OCI-LY3 (cell line): ENCODE measurements at regions not wholly inside any gene's neighbourhood (a gene's known extent, or its start where the extent isn't known, plus 50 kb on each side); places are given as distances from the start of the nearest gene placed in this dataset.

Experiments used
- H2AFZ ChIP-seq: fragments of 200-600, 300-600 bp; shearing (Covaris generic); 2 replicates; pipeline ENCODE4 v1.6.0; 2014; ENCODE audit warnings: antibody characterized with exemption, low read depth, low read length
- H3K27ac ChIP-seq: fragments of 200-600, 300-600 bp; sonication (generic); 2 replicates; pipeline ENCODE4 v1.5.1; 2014; ENCODE audit warnings: mild to moderate bottlenecking, low read length, moderate library complexity, mixed read lengths
- H3K27me3 ChIP-seq: fragments of 200-600, 300-600 bp; sonication (generic); 2 replicates; pipeline ENCODE4 v1.6.1; 2014; ENCODE audit warnings: low read depth, low read length, mixed read lengths
- H3K36me3 ChIP-seq: fragments of 200-600, 300-600 bp; sonication (generic); replicated peaks from 2 replicates; pipeline ENCODE3; 2014; ENCODE audit warnings: low read depth, low read length, mixed read lengths
- H3K4me1 ChIP-seq: fragments of 300-600, 200-600 bp; sonication (generic); 2 replicates; pipeline ENCODE4 v1.6.1; 2014; ENCODE audit warnings: low read length, mixed read lengths
- H3K4me2 ChIP-seq: fragments of 200-600, 300-600 bp; sonication (generic); 2 replicates; pipeline ENCODE4 v1.6.1; 2014; ENCODE audit warnings: low read length, mixed read lengths
- H3K4me3 ChIP-seq: fragments of 300-600, 200-600 bp; sonication (generic); 2 replicates; pipeline ENCODE4 v1.5.1; 2014; ENCODE audit warnings: antibody characterized with exemption, mild to moderate bottlenecking, low read length, moderate library complexity
- H3K79me2 ChIP-seq: fragments of 300-600, 200-600 bp; shearing (Covaris generic); 2 replicates; pipeline ENCODE4 v1.6.1; 2014; ENCODE audit warnings: mild to moderate bottlenecking, low read length, mixed read lengths
- H3K9ac ChIP-seq: fragments of 300-600, 200-600 bp; shearing (Covaris generic); 2 replicates; pipeline ENCODE4 v1.6.0; 2014; ENCODE audit warnings: mild to moderate bottlenecking, low read length, moderate library complexity
- H3K9me3 ChIP-seq: fragments of 200-600, 300-600 bp; shearing (Covaris generic); 2 replicates; pipeline ENCODE4 v1.6.1; 2014; ENCODE audit warnings: low read length, mixed read lengths; ENCODE audit not compliant: insufficient read depth
- H4K20me1 ChIP-seq: fragments of 200-600, 300-600 bp; sonication (generic); 2 replicates; pipeline ENCODE4 v1.6.1; 2016; ENCODE audit warnings: low read length, mixed read lengths; ENCODE audit not compliant: insufficient read depth
- CTCF ChIP-seq: fragments of 200-600, 300-600 bp; sonication (generic); IDR thresholded peaks from 2 replicates; pipeline ENCODE4 v1.5.1; 2014; ENCODE audit warnings: antibody characterized with exemption, low read length, low read depth
- EZH2phosphoT487 ChIP-seq: fragments of 200-600 bp; shearing (Covaris generic); IDR thresholded peaks from 2 replicates; pipeline ENCODE4 v1.6.1; 2018; ENCODE audit warnings: antibody characterized with exemption, mixed run types, low read depth

- no peaks in the 10 kb centered on the region for H3K4me1 ChIP-seq
- TF ChIP-seq EZH2phosphoT487 (no peak), CTCF (no peak)
- no peak overlapping the region for H3K4me2 ChIP-seq
- no peaks in the 10 kb centered on the region for H3K36me3 ChIP-seq
- no peak overlapping the region for H3K9ac ChIP-seq
- no peak overlapping the region for H2AFZ ChIP-seq
- H3K4me3 ChIP-seq, result no peak overlapping the region
- H3K79me2 ChIP-seq, result no peaks in the 10 kb centered on the region
- peaks cover 66% of the 10 kb centered on the region for H3K27me3 ChIP-seq
- no peaks in the 10 kb centered on the region for H4K20me1 ChIP-seq
- no peaks in the 10 kb centered on the region for H3K9me3 ChIP-seq
- no peak overlapping the region for H3K27ac ChIP-seq
These were observed 57.9 kb downstream of the OTOR start for GRCh38 chr20:16806061-16806460.

- Histone ChIP-seq H3K79me2 (no peaks in the 10 kb centered on the region), H3K4me3 (no peak overlapping the region), H3K9me3 (no peaks in the 10 kb centered on the region), H3K4me1 (no peaks in the 10 kb centered on the region), H3K36me3 (no peaks in the 10 kb centered on the region), H3K4me2 (no peak overlapping the region), H3K27ac (no peak overlapping the region), H3K9ac (no peak overlapping the region), H3K27me3 (peaks cover 72% of the 10 kb centered on the region), H2AFZ (no peak overlapping the region), H4K20me1 (no peaks in the 10 kb centered on the region)
- TF ChIP-seq CTCF, result no peak
- TF ChIP-seq EZH2phosphoT487, result no peak
These were observed 58.7 kb downstream of the OTOR start for GRCh38 chr20:16806886-16807285.

- no peaks in the 10 kb centered on the region for H3K9me3 ChIP-seq
- no peak for TF ChIP-seq CTCF
- no peak for TF ChIP-seq EZH2phosphoT487
- peaks cover 75% of the 10 kb centered on the region for H3K27me3 ChIP-seq
- no peak overlapping the region for H3K27ac ChIP-seq
- no peaks in the 10 kb centered on the region for H3K36me3 ChIP-seq
- no peaks in the 10 kb centered on the region for H3K4me1 ChIP-seq
- no peaks in the 10 kb centered on the region for H4K20me1 ChIP-seq
- no peaks in the 10 kb centered on the region for H3K79me2 ChIP-seq
- no peak overlapping the region for H2AFZ ChIP-seq
- H3K4me2 ChIP-seq, result no peak overlapping the region
- no peak overlapping the region for H3K9ac ChIP-seq
- H3K4me3 ChIP-seq, result no peak overlapping the region
These were observed 60.6 kb downstream of the OTOR start for GRCh38 chr20:16808796-16809195.

- H3K4me1 ChIP-seq, result no peaks in the 10 kb centered on the region
- no peaks in the 10 kb centered on the region for H3K9me3 ChIP-seq
- H3K36me3 ChIP-seq, result no peaks in the 10 kb centered on the region
- H3K79me2 ChIP-seq, result no peaks in the 10 kb centered on the region
- no peak overlapping the region for H3K27ac ChIP-seq
- H4K20me1 ChIP-seq, result no peaks in the 10 kb centered on the region
- no peak overlapping the region for H3K4me3 ChIP-seq
- H3K9ac ChIP-seq, result no peak overlapping the region
- TF ChIP-seq CTCF (no peak), EZH2phosphoT487 (no peak)
- H3K4me2 ChIP-seq, result no peak overlapping the region
- H2AFZ ChIP-seq, result no peak overlapping the region
- H3K27me3 ChIP-seq, result peaks cover 82% of the 10 kb centered on the region
These were observed 62.1 kb downstream of the OTOR start for GRCh38 chr20:16810216-16810615.
